ENCODE measurements at regions not wholly inside any gene's neighbourhood (a gene's known extent, or its start where the extent isn't known, plus 50 kb on each side); places are given as distances from the start of the nearest gene placed in this dataset.

DNA sequence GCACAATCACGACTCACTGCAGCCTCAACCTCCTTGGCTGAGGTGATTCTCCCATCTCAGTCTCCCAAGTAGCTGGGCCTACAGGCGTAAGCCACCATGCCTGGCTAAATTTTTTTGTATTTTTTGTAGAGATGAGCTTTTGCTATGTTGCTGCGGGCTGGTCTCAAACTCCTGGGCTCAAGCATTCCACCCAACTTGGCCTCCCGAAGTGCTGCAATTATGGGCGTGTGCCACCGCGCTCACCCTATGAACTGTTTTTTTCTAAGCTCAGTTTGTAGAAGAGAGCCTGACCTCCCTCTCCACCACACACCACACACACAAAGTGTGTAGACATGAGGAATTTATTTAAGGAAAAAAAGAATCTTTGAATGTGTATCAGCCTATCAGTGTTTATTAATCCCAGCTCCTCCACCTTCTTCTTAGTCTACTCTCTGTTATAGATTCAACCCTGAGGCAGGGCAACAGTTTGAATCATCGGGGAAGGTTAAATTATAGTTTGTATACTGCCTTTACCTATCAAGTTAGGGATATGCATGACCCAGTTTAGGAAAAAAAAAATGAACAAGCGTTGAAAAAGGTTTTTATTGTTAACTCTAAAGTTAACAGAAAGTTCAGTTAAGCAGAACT, 74.1 kb downstream of the PLEKHG1 start:
- TF ChIP-seq, protein P1, sequence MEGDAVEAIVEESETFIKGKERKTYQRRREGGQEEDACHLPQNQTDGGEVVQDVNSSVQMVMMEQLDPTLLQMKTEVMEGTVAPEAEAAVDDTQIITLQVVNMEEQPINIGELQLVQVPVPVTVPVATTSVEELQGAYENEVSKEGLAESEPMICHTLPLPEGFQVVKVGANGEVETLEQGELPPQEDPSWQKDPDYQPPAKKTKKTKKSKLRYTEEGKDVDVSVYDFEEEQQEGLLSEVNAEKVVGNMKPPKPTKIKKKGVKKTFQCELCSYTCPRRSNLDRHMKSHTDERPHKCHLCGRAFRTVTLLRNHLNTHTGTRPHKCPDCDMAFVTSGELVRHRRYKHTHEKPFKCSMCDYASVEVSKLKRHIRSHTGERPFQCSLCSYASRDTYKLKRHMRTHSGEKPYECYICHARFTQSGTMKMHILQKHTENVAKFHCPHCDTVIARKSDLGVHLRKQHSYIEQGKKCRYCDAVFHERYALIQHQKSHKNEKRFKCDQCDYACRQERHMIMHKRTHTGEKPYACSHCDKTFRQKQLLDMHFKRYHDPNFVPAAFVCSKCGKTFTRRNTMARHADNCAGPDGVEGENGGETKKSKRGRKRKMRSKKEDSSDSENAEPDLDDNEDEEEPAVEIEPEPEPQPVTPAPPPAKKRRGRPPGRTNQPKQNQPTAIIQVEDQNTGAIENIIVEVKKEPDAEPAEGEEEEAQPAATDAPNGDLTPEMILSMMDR (conservative IDR thresholded peaks at IDR 0.05; ENCODE audit: low read depth in 2 of 2) = no peak
- TF ChIP-seq, protein P2, sequence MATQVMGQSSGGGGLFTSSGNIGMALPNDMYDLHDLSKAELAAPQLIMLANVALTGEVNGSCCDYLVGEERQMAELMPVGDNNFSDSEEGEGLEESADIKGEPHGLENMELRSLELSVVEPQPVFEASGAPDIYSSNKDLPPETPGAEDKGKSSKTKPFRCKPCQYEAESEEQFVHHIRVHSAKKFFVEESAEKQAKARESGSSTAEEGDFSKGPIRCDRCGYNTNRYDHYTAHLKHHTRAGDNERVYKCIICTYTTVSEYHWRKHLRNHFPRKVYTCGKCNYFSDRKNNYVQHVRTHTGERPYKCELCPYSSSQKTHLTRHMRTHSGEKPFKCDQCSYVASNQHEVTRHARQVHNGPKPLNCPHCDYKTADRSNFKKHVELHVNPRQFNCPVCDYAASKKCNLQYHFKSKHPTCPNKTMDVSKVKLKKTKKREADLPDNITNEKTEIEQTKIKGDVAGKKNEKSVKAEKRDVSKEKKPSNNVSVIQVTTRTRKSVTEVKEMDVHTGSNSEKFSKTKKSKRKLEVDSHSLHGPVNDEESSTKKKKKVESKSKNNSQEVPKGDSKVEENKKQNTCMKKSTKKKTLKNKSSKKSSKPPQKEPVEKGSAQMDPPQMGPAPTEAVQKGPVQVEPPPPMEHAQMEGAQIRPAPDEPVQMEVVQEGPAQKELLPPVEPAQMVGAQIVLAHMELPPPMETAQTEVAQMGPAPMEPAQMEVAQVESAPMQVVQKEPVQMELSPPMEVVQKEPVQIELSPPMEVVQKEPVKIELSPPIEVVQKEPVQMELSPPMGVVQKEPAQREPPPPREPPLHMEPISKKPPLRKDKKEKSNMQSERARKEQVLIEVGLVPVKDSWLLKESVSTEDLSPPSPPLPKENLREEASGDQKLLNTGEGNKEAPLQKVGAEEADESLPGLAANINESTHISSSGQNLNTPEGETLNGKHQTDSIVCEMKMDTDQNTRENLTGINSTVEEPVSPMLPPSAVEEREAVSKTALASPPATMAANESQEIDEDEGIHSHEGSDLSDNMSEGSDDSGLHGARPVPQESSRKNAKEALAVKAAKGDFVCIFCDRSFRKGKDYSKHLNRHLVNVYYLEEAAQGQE (IDR thresholded peaks at IDR 0.05; ENCODE audit: unreplicated experiment) = no peak
- TF ChIP-seq EZH2 (IDR thresholded peaks at IDR 0.05; ENCODE audit: low read depth, unreplicated experiment) = no peak
- TF ChIP-seq STAT1 (IDR thresholded peaks at IDR 0.05; ENCODE audit: unreplicated experiment) = no peak
- TF ChIP-seq, protein P3, sequence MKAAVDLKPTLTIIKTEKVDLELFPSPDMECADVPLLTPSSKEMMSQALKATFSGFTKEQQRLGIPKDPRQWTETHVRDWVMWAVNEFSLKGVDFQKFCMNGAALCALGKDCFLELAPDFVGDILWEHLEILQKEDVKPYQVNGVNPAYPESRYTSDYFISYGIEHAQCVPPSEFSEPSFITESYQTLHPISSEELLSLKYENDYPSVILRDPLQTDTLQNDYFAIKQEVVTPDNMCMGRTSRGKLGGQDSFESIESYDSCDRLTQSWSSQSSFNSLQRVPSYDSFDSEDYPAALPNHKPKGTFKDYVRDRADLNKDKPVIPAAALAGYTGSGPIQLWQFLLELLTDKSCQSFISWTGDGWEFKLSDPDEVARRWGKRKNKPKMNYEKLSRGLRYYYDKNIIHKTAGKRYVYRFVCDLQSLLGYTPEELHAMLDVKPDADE (IDR thresholded peaks at IDR 0.05) = no peak
- no peak for TF ChIP-seq POLR2AphosphoS5 (IDR thresholded peaks at IDR 0.05; ENCODE audit: low read depth)
- TF ChIP-seq CREB1 (CRISPR knock-in tag; IDR thresholded peaks at IDR 0.05; ENCODE audit: low read depth) = no peak
- TF ChIP-seq ZNF331 (CRISPR knock-in tag; IDR thresholded peaks at IDR 0.05; ENCODE audit: low read depth) = no peak
- TF ChIP-seq JUNB (IDR thresholded peaks at IDR 0.05; ENCODE audit: unreplicated experiment) = no peak
- TF ChIP-seq NANOG (IDR thresholded peaks at IDR 0.05; ENCODE audit: borderline replicate concordance) = no peak
